OCI-LY7 (cell line): ENCODE measurements at regions not wholly inside any gene's neighbourhood (a gene's known extent, or its start where the extent isn't known, plus 50 kb on each side); places are given as distances from the start of the nearest gene placed in this dataset.

Experiments
- CTCF ChIP-seq: fragments of 200-600 bp; sonication (generic); conservative IDR thresholded peaks from 2 replicates; pipeline ENCODE4 v1.5.1; 2014; ENCODE audit warnings: mild to moderate bottlenecking, antibody characterized with exemption, low read length, moderate library complexity, mixed read lengths
- EZH2phosphoT487 ChIP-seq: fragments of 200-600 bp; sonication (generic); IDR thresholded peaks from 2 replicates; pipeline ENCODE4 v1.6.1; 2018; ENCODE audit warnings: low read depth, borderline replicate concordance, mild to moderate bottlenecking, mixed run types, antibody characterized with exemption, low read length, moderate library complexity, mixed read lengths

GRCh38 chr2:18752022-18752493 is 162.7 kb upstream of the NT5C1B start:
- TF ChIP-seq CTCF (no peak), EZH2phosphoT487 (no peak)
